ENCODE measurements at regions not wholly inside any gene's neighbourhood (a gene's known extent, or its start where the extent isn't known, plus 50 kb on each side); places are given as distances from the start of the nearest gene placed in this dataset.
A peak's percentile ranks its signal among the peaks of the same experiment; 100 is the strongest.

GRCh38 chr4:125159001-125159400, 155.8 kb upstream of the FAT4 start:
- no peak for DNase-seq (ENCODE audit: low read depth)
- no peak overlapping the region for H3K4me3 ChIP-seq (ENCODE audit: control insufficient read depth, low read depth, low read length)
- no peak for TF ChIP-seq CTCF (conservative IDR thresholded peaks at IDR 0.05; ENCODE audit: control insufficient read depth, insufficient read depth, low read depth, low read length)

- DNase-seq (ENCODE audit: low read depth): no peak
- H3K4me3 ChIP-seq (ENCODE audit: control insufficient read depth, low read depth, low read length): no peak overlapping the region
- TF ChIP-seq CTCF (conservative IDR thresholded peaks at IDR 0.05; ENCODE audit: control insufficient read depth, insufficient read depth, low read depth, low read length): no peak
Observed at GRCh38 chr4:125155251-125155650, 159.5 kb upstream of the FAT4 start.

- no peak for TF ChIP-seq CTCF (conservative IDR thresholded peaks at IDR 0.05; ENCODE audit: control insufficient read depth, insufficient read depth, low read depth, low read length)
- DNase-seq (ENCODE audit: low read depth): peak; percentile 43
- H3K4me3 ChIP-seq (ENCODE audit: control insufficient read depth, low read depth, low read length): no peak overlapping the region
Observed at GRCh38 chr4:125140966-125141495, 173.7 kb upstream of the FAT4 start.

DNA sequence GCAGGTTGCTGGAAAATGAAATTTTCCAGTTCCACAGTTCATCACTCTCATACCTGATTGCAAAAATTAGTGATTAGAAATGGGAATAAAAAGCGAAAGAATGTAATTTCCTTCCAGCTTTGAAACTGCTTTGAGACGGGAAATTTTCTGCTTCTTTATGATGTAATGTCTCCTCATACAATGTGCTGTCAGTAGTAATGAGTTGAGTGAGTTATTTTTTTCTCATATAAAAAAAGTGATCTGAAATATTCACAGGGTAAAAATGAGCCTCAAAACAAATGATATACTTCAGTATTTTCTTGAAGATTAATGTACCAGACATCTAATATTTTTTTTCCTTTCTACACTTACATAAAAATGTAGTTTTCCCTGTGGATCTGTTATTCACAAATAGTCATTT, 179.1 kb upstream of the FAT4 start:
- no peak overlapping the region for H3K4me3 ChIP-seq (ENCODE audit: control insufficient read depth, low read depth, low read length)
- DNase-seq (ENCODE audit: low read depth): no peak
- TF ChIP-seq CTCF (conservative IDR thresholded peaks at IDR 0.05; ENCODE audit: control insufficient read depth, insufficient read depth, low read depth, low read length): no peak

DNA sequence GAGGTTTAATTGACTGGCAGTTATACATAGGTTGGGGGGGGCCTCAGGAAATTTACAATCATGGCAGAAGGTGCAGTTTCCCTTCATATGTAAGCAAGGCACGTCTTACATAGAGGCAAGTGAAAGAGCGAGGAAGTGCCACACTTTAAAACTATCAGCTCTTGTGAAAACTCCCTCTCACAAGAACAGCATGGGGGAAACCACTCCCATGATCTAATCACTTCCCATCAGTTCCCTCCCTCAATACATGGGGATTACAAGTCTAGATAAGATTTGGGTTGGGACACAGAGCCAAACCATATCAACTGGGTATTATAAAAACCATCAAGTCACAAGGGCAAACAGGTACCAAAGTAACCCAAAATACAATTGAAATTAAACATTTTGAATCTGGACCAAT, 182.0 kb upstream of the FAT4 start:
- DNase-seq (ENCODE audit: low read depth): no peak
- no peak overlapping the region for H3K4me3 ChIP-seq (ENCODE audit: control insufficient read depth, low read depth, low read length)
- TF ChIP-seq CTCF (conservative IDR thresholded peaks at IDR 0.05; ENCODE audit: control insufficient read depth, insufficient read depth, low read depth, low read length): no peak

DNA sequence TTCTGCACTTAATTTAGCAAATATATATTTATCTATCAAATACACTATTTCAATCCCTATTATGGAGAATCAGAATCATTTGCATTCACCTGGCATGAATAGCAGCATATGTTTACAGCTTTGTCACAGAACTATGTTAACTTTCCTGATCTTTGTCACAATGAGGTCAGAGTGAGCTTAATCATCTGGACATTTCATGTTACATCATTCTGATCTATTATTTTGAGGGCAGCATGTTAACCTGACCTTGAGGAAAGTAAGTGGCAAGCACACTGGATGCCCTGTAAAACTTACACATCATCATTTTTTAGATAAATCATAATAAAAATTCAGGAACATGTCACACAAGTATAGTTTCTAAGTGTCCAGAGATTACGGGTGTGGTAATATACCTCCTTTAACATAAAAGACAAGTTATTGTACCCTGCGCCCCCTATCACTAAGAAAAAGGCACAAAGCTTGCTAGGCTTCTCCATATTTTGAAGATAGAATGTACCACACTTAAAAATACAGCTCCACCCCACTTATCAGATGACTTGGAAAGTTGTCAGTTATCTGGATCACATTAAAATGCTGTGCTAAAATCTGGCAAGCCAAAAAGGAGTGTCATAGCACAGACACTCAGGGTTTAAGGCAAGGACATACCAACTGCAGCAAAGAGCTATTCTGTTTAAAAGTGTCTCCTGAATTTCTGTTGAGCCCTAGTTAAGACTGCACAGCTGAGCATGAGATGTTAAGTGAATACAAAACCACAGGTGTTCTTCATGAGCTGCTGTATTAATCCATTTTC, 182.7 kb upstream of the FAT4 start:
- TF ChIP-seq CTCF (conservative IDR thresholded peaks at IDR 0.05; ENCODE audit: control insufficient read depth, insufficient read depth, low read depth, low read length): no peak
- DNase-seq (ENCODE audit: low read depth): peak; percentile 37
- no peak overlapping the region for H3K4me3 ChIP-seq (ENCODE audit: control insufficient read depth, low read depth, low read length)
